ENCODE measurements at regions not wholly inside any gene's neighbourhood (a gene's known extent, or its start where the extent isn't known, plus 50 kb on each side); places are given as distances from the start of the nearest gene placed in this dataset.

- TF ChIP-seq CTCF (IDR thresholded peaks at IDR 0.05) (no peak), POLR2A (IDR thresholded peaks at IDR 0.05) (no peak)
Observed at GRCh38 chr3:34972481-34972880, 666.8 kb upstream of the ARPP21 start.
